ENCODE measurements at regions not wholly inside any gene's neighbourhood (a gene's known extent, or its start where the extent isn't known, plus 50 kb on each side); places are given as distances from the start of the nearest gene placed in this dataset.
"Not testable (repeated sequence)": the region's sequence is repeated elsewhere in the genome, so short reads cannot be mapped to it uniquely, and the experiment has no call there.

- H3K79me2 ChIP-seq; H3K27me3 ChIP-seq; H4K20me1 ChIP-seq (ENCODE audit: insufficient read depth, poor library complexity, severe bottlenecking); H3K9me2 ChIP-seq (replicated peaks; ENCODE audit: insufficient read depth); H3K9me3 ChIP-seq (ENCODE audit: low read depth); DNase-seq (ENCODE audit: low spot score); H2AFZ ChIP-seq; H3K4me2 ChIP-seq; H3K27ac ChIP-seq; H3K36me3 ChIP-seq (replicated peaks; ENCODE audit: insufficient read depth, low read depth); H3K4me1 ChIP-seq (ENCODE audit: insufficient read depth); H3K4me3 ChIP-seq: not testable (repeated sequence)
- 93% methylated on average over 5 of the region's 5 CpGs for WGBS (ENCODE audit: low lambda C conversion rate, missing lambda C conversion rate)
These were observed 256.6 kb downstream of the GADD45G start for GRCh38 chr9:89861371-89861770.

GRCh38 chr9:89862316-89862715 lies 257.5 kb downstream of the GADD45G start:
- WGBS (ENCODE audit: low lambda C conversion rate, missing lambda C conversion rate), result 28% methylated on average over 4 of the region's 4 CpGs

GRCh38 chr9:89863141-89863540 lies 258.3 kb downstream of the GADD45G start:
- TF ChIP-seq EZH2phosphoT487 (IDR thresholded peaks at IDR 0.05; ENCODE audit: low read depth, severe bottlenecking, unreplicated experiment) (no peak), EZH2 (IDR thresholded peaks at IDR 0.05; ENCODE audit: borderline replicate concordance) (no peak), CTCF (IDR thresholded peaks at IDR 0.05; ENCODE audit: poor library complexity) (no peak)
- Histone ChIP-seq H3K4me1 (ENCODE audit: insufficient read depth) (no peaks in the 10 kb centered on the region), H3K27me3 (no peaks in the 10 kb centered on the region), H3K27ac (no peak overlapping the region), H3K36me3 (replicated peaks; ENCODE audit: insufficient read depth, low read depth) (no peaks in the 10 kb centered on the region), H3K9me2 (replicated peaks; ENCODE audit: insufficient read depth) (no peaks in the 10 kb centered on the region), H4K20me1 (ENCODE audit: insufficient read depth, poor library complexity, severe bottlenecking) (no peaks in the 10 kb centered on the region), H3K4me2 (no peak overlapping the region), H3K79me2 (no peaks in the 10 kb centered on the region), H2AFZ (no peak overlapping the region), H3K9me3 (ENCODE audit: low read depth) (no peaks in the 10 kb centered on the region), H3K4me3 (no peak overlapping the region)
- WGBS (ENCODE audit: low lambda C conversion rate, missing lambda C conversion rate), result 89% methylated on average over 8 of the region's 8 CpGs
- DNase-seq (ENCODE audit: low spot score), result no peak

More at GRCh38 chr9:89862316-89862715, 257.5 kb downstream of the GADD45G start:
- H4K20me1 ChIP-seq (ENCODE audit: insufficient read depth, poor library complexity, severe bottlenecking), result no peaks in the 10 kb centered on the region
- H3K4me3 ChIP-seq, result no peak overlapping the region
- no peak for TF ChIP-seq CTCF (IDR thresholded peaks at IDR 0.05; ENCODE audit: poor library complexity)
- TF ChIP-seq EZH2 (IDR thresholded peaks at IDR 0.05; ENCODE audit: borderline replicate concordance), result no peak
- no peak for TF ChIP-seq EZH2phosphoT487 (IDR thresholded peaks at IDR 0.05; ENCODE audit: low read depth, severe bottlenecking, unreplicated experiment)
- no peak overlapping the region for H3K4me2 ChIP-seq
- DNase-seq (ENCODE audit: low spot score), result no peak
- H3K79me2 ChIP-seq, result no peaks in the 10 kb centered on the region
- no peaks in the 10 kb centered on the region for H3K27me3 ChIP-seq
- H3K9me3 ChIP-seq (ENCODE audit: low read depth), result no peaks in the 10 kb centered on the region
- no peaks in the 10 kb centered on the region for H3K4me1 ChIP-seq (ENCODE audit: insufficient read depth)
- H3K36me3 ChIP-seq (replicated peaks; ENCODE audit: insufficient read depth, low read depth), result no peaks in the 10 kb centered on the region
- no peaks in the 10 kb centered on the region for H3K9me2 ChIP-seq (replicated peaks; ENCODE audit: insufficient read depth)
- no peak overlapping the region for H3K27ac ChIP-seq
- no peak overlapping the region for H2AFZ ChIP-seq

GRCh38 chr9:89863837-89864236 lies 259.0 kb downstream of the GADD45G start:
- Histone ChIP-seq H4K20me1 (ENCODE audit: insufficient read depth, poor library complexity, severe bottlenecking) (no peaks in the 10 kb centered on the region), H2AFZ (no peak overlapping the region), H3K27ac (no peak overlapping the region), H3K9me3 (ENCODE audit: low read depth) (no peaks in the 10 kb centered on the region), H3K36me3 (replicated peaks; ENCODE audit: insufficient read depth, low read depth) (no peaks in the 10 kb centered on the region), H3K79me2 (no peaks in the 10 kb centered on the region), H3K4me3 (no peak overlapping the region), H3K4me2 (no peak overlapping the region), H3K4me1 (ENCODE audit: insufficient read depth) (no peaks in the 10 kb centered on the region), H3K27me3 (no peaks in the 10 kb centered on the region), H3K9me2 (replicated peaks; ENCODE audit: insufficient read depth) (no peaks in the 10 kb centered on the region)
- 78% methylated on average over 6 of the region's 6 CpGs for WGBS (ENCODE audit: low lambda C conversion rate, missing lambda C conversion rate)
- TF ChIP-seq EZH2phosphoT487 (IDR thresholded peaks at IDR 0.05; ENCODE audit: low read depth, severe bottlenecking, unreplicated experiment) (no peak), CTCF (IDR thresholded peaks at IDR 0.05; ENCODE audit: poor library complexity) (no peak)
- DNase-seq (ENCODE audit: low spot score), result no peak

Data from hepatocyte (in vitro differentiated cells).